ENCODE measurements at regions not wholly inside any gene's neighbourhood (a gene's known extent, or its start where the extent isn't known, plus 50 kb on each side); places are given as distances from the start of the nearest gene placed in this dataset.

DNA sequence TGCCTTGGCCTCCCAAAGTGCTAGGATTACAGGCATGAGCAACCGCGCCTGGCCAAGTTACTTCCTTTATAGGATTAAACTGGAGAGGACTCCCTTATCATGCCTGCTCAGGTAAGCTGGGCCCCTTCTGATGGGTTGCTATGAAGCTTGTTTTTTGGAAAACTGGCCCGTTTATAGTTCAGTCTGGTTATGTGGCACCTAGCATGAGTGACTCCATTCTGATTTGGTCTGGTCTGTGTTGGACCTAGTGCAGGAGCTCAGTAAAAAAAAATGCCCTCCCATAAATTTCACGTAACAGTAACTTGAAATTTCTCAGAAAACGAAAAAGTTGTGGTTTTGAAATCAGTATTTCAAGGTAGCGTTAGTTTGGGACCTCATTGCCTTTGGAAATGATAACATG, 448.4 kb downstream of the HACE1 start (continued):
- TF ChIP-seq CTCF (IDR thresholded peaks at IDR 0.05; ENCODE audit: low read depth, low read length, missing input control) (no peak), SP1 (IDR thresholded peaks at IDR 0.05) (no peak), JUND (IDR thresholded peaks at IDR 0.05) (no peak), HNF4G (IDR thresholded peaks at IDR 0.05) (no peak)

DNA sequence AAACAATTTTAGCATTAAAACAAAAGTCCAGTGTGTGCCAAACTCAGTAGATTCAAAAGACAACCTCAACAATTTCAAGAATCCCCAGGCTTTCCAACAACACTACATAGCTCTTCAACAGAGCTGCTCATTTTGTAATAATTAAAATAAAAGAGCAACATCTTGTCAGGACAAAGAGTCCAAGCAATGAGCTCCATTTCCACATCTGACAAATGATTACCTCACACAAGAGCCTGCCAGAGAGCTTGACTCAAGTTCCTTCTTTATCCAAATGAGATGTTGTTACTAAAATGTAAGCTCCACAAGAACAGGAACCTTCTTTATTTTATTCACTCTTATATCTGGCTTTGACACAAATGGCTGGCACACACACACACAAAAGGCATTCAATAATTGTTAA, 449.8 kb downstream of the HACE1 start:
- DNase-seq (ENCODE audit: low spot score) = no peak
- Histone ChIP-seq H3K4me3 (ENCODE audit: low read depth in 1 of 3, low read length in 3 of 3) (no peak overlapping the region), H3K36me3 (ENCODE audit: control insufficient read depth in 4 of 4, insufficient read depth in 3 of 4, low read depth in 1 of 4, low read length in 3 of 4) (no peaks in the 10 kb centered on the region), H3K27ac (ENCODE audit: low read depth in 1 of 2, low read length in 2 of 2) (no peak overlapping the region), H3K4me1 (ENCODE audit: control insufficient read depth in 4 of 4, insufficient read depth in 4 of 4, low read length in 3 of 4) (no peaks in the 10 kb centered on the region), H3K9ac (ENCODE audit: low read depth in 1 of 2, low read length in 2 of 2) (no peak overlapping the region), H3K27me3 (ENCODE audit: control insufficient read depth in 4 of 4, insufficient read depth in 4 of 4, low read length in 3 of 4) (peaks cover 0 to 2% (median 0%) of the 10 kb centered on the region in 4 donors), H3K9me3 (ENCODE audit: control insufficient read depth in 4 of 4, low read length in 3 of 4) (no peaks in the 10 kb centered on the region)
- TF ChIP-seq YY1 (IDR thresholded peaks at IDR 0.05) (no peak), FOXA1 (IDR thresholded peaks at IDR 0.05) (no peak), REST (IDR thresholded peaks at IDR 0.05) (no peak), MAX (IDR thresholded peaks at IDR 0.05) (no peak), ATF3 (IDR thresholded peaks at IDR 0.05) (no peak), HNF4A (conservative IDR thresholded peaks at IDR 0.05) (no peak), SP1 (IDR thresholded peaks at IDR 0.05) (no peak)

- H3K36me3 ChIP-seq (ENCODE audit: control insufficient read depth in 4 of 4, insufficient read depth in 3 of 4, low read depth in 1 of 4, low read length in 3 of 4) = no peaks in the 10 kb centered on the region
- 63% methylated on average over 3 of the region's 3 CpGs for WGBS
- no peak for TF ChIP-seq ZBTB33 (IDR thresholded peaks at IDR 0.05)
- no peak for TF ChIP-seq FOXA2 (IDR thresholded peaks at IDR 0.05)
- no peak for TF ChIP-seq HNF4A (conservative IDR thresholded peaks at IDR 0.05)
- TF ChIP-seq YY1 (IDR thresholded peaks at IDR 0.05) = no peak
- TF ChIP-seq CTCF (IDR thresholded peaks at IDR 0.05; ENCODE audit: low read depth, low read length, missing input control) = no peak
- no peak for TF ChIP-seq ATF3 (IDR thresholded peaks at IDR 0.05)
- TF ChIP-seq NR2F2 (IDR thresholded peaks at IDR 0.05) = no peak
- no peak for TF ChIP-seq RAD21 (IDR thresholded peaks at IDR 0.05)
- no peak for TF ChIP-seq FOXA1 (IDR thresholded peaks at IDR 0.05)
- no peak for TF ChIP-seq RXRA (IDR thresholded peaks at IDR 0.05)
- TF ChIP-seq SP1 (IDR thresholded peaks at IDR 0.05) = no peak
- TF ChIP-seq HNF4G (IDR thresholded peaks at IDR 0.05) = no peak
- no peak for TF ChIP-seq GABPA (IDR thresholded peaks at IDR 0.05 in 1 of 2, conservative IDR thresholded peaks at IDR 0.05 in 1 of 2)
These were observed 451.8 kb downstream of the HACE1 start for GRCh38 chr6:104407957-104408356.

More at GRCh38 chr6:104407957-104408356, 451.8 kb downstream of the HACE1 start:
- H3K9ac ChIP-seq (ENCODE audit: low read depth in 1 of 2, low read length in 2 of 2) = no peak overlapping the region
- no peaks in the 10 kb centered on the region for H3K4me1 ChIP-seq (ENCODE audit: control insufficient read depth in 4 of 4, insufficient read depth in 4 of 4, low read length in 3 of 4)
- H3K27ac ChIP-seq (ENCODE audit: low read depth in 1 of 2, low read length in 2 of 2) = no peak overlapping the region
- no peak for DNase-seq (ENCODE audit: low spot score)
- no peak overlapping the region for H3K4me3 ChIP-seq (ENCODE audit: low read depth in 1 of 3, low read length in 3 of 3)
- H3K9me3 ChIP-seq (ENCODE audit: control insufficient read depth in 4 of 4, low read length in 3 of 4) = no peaks in the 10 kb centered on the region
- H3K27me3 ChIP-seq (ENCODE audit: control insufficient read depth in 4 of 4, insufficient read depth in 4 of 4, low read length in 3 of 4) = no peaks in the 10 kb centered on the region

All from liver (tissue), 8 donors.